ENCODE measurements at regions not wholly inside any gene's neighbourhood (a gene's known extent, or its start where the extent isn't known, plus 50 kb on each side); places are given as distances from the start of the nearest gene placed in this dataset.
"Not testable (repeated sequence)": the region's sequence is repeated elsewhere in the genome, so short reads cannot be mapped to it uniquely, and the experiment has no call there.

DNA sequence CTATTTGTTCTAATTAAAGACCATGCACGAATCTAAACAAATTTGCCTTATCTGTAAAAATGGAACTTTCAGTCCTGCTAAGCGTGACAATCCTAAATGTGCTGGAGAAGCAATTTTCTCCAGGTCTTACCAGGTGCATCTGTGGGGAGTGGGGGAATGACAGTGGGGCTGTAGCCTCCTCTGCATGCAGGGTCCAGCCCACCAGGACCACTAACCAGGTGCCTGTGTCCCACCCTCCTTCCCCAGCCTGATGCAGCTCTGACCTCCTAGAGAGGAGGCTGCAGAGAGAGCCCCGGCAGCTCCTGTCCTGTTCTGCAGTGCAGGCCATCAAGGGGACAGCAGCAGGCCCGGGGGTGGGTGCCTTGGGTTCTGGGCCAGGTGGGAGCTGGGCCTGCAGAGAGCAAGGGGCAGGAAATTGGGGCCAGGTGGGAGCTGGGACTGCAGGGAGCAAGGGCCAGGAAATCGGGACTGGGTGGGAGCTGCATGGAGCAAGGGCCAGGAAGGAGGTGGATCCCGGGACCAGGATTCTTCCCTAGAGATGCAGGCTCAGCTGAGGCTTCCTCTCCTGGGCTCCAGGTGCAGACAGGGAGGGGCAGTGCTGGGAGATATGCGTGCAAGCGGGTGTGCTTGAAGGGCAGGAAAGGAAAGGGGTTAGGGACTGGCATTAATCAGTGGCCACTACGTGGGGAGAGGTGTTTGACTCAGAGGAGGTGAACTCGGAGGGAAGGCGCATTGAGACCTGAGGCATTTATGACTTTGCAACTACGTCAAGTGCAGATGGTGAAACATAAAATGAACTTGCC, 185.3 kb downstream of the ANKRD30B start:
- in situ Hi-C loops (cut with MboI; ENCODE audit: low pct_unique_long_range_greater_than_20kb, low sequenced_read_pairs), result no loop called here
- DNase-seq, result no peak

DNA sequence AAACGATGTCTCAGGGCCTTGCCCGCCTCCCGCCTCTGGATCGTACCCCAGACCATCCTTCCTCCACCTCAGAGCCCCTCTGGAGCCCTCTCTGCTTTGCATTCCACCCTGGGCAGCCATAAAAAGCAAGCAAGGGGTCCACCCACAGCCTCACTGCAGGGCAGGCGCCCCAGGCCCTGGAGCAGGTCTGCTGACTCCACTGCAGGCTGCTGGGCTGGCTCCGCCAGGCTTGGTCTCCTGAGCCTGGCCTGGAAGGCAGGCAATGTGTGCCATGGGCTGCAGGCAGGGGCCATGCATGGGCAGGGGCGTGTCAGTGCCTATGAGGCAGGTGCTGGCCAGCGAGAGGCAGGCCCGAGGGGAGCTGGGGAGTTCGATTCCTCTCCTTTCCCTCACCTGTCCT, 186.0 kb downstream of the ANKRD30B start:
- DNase-seq, result no peak
- in situ Hi-C loops (cut with MboI; ENCODE audit: low pct_unique_long_range_greater_than_20kb, low sequenced_read_pairs), result no loop called here

DNA sequence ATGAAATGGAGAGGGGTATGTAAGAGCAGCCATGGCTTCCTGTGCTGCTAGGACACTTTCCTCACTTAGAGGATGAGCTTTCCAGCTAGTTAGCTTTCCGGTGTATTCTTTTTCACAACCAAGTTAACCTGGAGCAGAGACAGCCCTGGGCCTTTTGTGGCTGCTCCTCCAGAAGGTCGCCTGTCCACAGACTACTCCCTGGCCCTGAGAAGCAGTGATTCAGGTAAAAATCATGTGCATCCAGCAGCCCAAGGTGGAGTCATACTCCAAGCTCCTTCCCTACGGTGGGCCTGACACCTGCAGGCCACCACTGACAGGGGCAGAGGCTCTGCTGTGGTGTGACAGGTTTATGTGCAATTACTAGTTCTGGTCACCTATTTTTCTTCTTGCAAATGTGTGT, 187.2 kb downstream of the ANKRD30B start:
- in situ Hi-C loops (cut with MboI; ENCODE audit: low pct_unique_long_range_greater_than_20kb, low sequenced_read_pairs), result no loop called here
- DNase-seq, result no peak

DNA sequence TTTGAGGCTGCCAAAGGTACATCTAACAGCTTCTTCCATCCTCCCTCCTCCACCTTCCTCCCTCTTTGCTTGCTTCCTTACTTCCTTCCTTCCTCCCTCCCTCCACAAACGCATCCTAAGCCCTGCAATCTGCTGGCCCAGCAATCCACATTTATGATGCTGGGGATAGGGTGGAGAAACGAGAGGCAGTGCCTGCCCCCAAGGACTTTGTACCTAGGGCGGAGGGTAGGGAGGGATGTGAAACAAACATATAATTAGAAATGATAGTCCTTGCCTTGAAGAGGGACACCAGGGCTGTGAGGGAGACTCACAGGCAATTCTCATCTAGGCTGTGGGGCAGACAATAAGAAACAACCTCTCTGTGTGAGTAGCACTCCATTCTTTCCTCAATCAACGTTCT, 188.3 kb downstream of the ANKRD30B start:
- in situ Hi-C loops (cut with MboI; ENCODE audit: low pct_unique_long_range_greater_than_20kb, low sequenced_read_pairs), result no loop called here
- DNase-seq, result no peak

DNA sequence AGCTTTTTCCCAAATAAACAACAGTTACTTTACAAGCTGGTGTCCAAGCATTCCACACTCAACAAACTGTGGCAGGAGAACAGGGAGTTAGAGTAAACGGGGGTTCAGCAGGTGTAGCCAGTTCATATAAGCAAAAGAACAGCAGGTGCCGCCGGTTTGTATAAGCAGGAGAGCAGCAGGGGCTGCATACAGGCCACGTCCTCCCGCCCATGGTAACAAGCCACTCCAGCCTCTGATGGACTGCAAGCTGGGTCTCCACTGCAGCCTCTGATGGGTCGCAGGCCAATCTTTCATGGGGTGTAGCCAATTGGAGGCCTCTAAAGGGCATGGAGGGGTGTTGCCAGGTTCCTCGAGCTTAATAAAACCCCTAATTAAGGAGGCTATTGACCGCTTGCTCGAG, 189.3 kb downstream of the ANKRD30B start:
- in situ Hi-C loops (cut with MboI; ENCODE audit: low pct_unique_long_range_greater_than_20kb, low sequenced_read_pairs), result no loop called here
- DNase-seq, result no peak

- DNase-seq, result no peak
- in situ Hi-C loops (cut with MboI; ENCODE audit: low pct_unique_long_range_greater_than_20kb, low sequenced_read_pairs), result no loop called here
Measured at GRCh38 chr18:14939141-14939540, 191.2 kb downstream of the ANKRD30B start.

DNA sequence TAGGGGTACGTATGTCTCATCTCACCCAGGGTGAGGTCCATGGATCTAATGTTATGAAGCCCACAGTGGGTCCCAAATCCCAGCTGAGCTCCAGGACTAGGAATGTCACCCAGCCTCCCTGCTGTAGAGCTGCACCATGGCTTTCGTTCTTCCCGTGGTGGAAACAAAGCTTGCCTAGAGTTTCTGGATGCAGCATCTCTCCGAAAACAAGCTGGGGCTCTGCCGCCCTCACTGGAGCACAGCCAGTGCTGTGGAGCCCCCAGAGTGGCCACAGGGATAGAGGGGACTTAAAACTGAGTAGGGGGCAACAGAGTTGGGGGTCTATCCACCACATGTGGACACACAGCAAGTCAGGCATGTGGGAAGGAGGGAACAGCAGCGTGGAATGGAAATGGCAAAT, 192.1 kb downstream of the ANKRD30B start:
- in situ Hi-C loops (cut with MboI; ENCODE audit: low pct_unique_long_range_greater_than_20kb, low sequenced_read_pairs); DNase-seq: not testable (repeated sequence)

DNA sequence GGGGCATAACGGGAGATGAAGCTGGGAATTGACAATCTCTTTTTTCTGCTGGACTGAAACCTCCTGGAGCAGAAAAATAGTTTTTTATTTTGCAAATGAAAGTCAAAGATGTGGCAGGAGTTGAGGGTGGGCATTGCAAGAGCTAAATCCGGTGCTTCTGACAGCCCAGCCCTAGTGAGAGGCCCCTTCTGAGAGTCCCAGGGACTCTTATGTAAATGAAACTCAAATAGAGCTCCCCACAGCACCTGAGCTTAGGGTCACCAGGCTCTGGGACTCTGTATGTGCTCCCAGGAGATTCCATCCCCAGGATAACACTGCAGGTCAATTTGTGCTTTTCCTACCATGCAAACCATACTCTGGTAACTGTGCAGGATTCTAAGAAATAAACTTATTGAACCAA, 192.8 kb downstream of the ANKRD30B start:
- in situ Hi-C loops (cut with MboI; ENCODE audit: low pct_unique_long_range_greater_than_20kb, low sequenced_read_pairs), result no loop called here
- DNase-seq, result no peak

GRCh38 chr18:14941256-14941655, 193.3 kb downstream of the ANKRD30B start:
- no peak for DNase-seq
- in situ Hi-C loops (cut with MboI; ENCODE audit: low pct_unique_long_range_greater_than_20kb, low sequenced_read_pairs), result no loop called here

DNA sequence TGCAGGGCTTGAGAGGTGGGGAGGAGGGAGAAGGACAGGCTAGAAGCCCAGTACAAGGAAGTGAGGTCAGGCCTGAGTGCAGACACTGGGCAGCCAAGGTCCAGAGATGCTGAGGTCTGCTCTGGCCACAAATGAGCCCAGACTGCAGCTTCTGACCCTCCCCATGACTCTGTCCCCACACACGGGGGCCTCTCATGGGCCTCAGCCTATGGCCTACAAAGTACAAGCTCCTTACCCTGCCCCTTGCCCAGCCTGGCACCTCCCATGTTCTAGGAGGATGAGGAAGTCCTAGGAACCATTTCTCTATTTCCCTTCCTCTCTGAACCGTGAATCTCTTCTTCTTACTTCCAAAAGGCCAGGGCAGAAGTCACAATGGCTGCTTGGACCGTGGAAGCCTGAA, 193.8 kb downstream of the ANKRD30B start:
- in situ Hi-C loops (cut with MboI; ENCODE audit: low pct_unique_long_range_greater_than_20kb, low sequenced_read_pairs), result no loop called here
- no peak for DNase-seq

GRCh38 chr18:14942275-14942674, 194.3 kb downstream of the ANKRD30B start:
- in situ Hi-C loops (cut with MboI; ENCODE audit: low pct_unique_long_range_greater_than_20kb, low sequenced_read_pairs), result no loop called here

DNA sequence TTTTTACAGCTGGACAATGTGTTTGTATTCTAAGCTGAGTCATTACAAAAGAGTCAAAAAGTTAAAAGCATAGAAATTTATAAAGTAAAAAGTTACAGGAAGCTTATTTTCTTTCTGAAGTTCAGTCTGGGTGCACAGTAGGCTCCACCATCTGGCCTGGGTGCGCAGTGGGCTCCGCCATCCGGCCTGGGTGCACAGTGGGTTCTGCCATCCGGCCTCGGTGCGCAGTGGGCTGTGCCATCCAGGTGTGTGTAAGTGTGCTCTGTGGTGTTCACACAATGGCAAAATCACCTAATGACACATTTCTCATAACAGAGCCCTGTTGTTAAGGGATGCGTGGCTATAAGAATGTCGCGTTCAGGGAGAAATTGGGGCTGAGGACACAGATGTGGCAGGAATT, 195.5 kb downstream of the ANKRD30B start:
- in situ Hi-C loops (cut with MboI; ENCODE audit: low pct_unique_long_range_greater_than_20kb, low sequenced_read_pairs), result no loop called here
- no peak for DNase-seq

More at GRCh38 chr18:14942275-14942674, 194.3 kb downstream of the ANKRD30B start:
- no peak for DNase-seq

DNA sequence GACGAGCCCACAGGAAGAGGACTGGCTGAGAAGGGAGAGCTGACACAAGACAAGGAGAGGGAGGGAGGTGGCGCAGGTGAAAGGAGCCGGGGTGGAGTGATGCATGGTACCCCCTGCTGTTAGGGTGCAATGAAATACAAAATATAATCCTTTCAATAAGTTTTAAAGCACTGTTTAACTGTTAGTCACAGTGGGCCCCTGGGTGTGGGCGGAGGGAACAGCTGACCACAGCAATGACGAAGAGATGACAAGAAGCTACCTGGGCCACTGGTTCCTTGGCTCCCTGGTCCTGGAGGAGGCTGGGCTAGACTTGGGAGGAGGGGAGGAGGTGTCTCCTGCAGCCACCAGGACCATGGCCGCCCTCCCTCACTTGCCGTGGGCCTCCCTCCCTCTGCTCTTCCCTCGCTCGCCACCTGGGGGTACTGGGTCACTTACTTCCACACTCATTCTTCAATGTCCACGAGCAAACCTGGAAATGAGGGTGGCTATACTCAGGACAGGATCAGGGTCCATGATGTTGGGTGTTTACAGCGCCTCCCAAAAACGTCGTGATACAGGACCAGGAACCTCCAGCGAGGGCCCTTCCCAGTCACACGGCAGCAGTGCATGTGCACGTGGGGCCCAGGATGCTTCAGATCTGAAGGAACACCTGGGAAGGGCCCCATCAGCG, 196.1 kb downstream of the ANKRD30B start:
- no peak for DNase-seq
- in situ Hi-C loops (cut with MboI; ENCODE audit: low pct_unique_long_range_greater_than_20kb, low sequenced_read_pairs), result no loop called here

DNA sequence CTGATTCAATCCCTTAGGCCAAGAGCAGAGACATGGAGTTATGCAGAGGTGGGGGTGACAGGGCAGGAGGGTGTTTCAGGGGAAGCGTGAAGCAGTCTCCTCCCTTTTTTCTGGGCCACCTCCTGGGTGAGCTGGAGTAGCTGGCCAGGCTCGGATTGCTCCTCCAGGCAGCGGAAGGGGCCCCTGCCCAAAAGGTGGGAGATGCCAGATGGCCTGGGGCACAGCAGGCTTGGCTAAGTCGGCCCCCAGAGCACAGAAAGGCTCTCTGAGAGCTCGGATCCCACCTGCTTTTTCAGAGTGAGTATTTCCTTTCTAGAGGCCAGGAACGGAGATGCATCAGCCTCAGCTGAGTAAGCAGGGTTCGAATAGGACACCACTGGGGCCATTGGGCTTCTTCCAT, 196.9 kb downstream of the ANKRD30B start:
- DNase-seq, result no peak
- in situ Hi-C loops (cut with MboI; ENCODE audit: low pct_unique_long_range_greater_than_20kb, low sequenced_read_pairs), result no loop called here

DNA sequence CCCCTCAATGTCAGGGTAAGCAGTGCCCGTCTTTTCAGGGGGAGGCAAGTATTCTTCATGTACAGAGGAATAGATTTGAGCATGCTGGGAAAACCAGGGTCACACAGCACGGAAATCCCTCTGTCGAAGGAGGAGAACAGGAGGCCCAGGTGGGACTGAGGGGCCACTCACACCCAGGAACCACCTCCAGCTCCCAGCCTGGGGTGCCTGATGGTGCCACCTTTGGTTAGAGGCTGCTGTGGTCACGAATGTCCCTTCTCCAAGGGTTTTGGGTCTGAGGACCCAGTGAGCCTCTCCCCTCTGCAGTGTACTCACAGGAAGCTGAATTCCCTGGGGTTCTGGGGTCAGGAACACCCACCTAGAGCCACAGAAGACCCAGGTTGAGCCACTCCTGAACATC, 197.3 kb downstream of the ANKRD30B start:
- in situ Hi-C loops (cut with MboI; ENCODE audit: low pct_unique_long_range_greater_than_20kb, low sequenced_read_pairs), result no loop called here

GRCh38 chr18:14945984-14946383, 198.0 kb downstream of the ANKRD30B start:
- in situ Hi-C loops (cut with MboI; ENCODE audit: low pct_unique_long_range_greater_than_20kb, low sequenced_read_pairs), result no loop called here
- DNase-seq, result no peak

More for the DNA sequence above, 197.3 kb downstream of the ANKRD30B start:
- DNase-seq, result no peak

DNA sequence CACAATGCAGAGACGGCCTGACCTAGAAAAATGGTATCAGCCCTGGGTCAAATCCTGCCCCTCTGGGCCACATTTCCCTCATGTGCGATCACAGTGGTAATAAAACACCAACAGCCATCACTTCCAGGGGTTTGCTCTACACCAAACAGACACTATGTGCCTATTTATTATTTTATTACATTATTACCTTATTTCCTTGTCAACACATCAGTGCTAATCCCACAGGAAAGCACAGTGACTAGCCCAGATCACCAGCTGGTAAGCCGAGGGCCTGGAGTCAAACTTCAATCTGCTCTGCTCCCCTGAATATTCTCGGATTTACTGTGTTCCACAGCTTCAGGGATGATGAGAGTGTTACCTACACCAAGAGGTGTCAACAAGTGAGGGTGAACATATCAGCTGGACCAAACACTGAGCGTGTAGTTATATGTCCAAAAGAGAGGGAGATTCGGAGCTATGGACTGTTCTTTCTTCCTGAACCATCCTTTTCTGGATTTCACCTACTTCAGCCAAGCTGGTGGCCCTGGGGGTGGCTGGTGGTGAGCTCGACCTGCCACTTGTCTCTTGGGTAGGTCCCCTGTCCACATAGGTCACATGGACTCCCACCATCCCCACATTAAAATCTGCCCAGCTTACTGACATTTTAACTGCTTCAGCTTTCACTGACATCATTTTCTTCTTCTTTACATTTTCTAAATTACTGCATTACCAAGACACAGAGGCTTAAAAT, 198.9 kb downstream of the ANKRD30B start:
- DNase-seq; in situ Hi-C loops (cut with MboI; ENCODE audit: low pct_unique_long_range_greater_than_20kb, low sequenced_read_pairs): not testable (repeated sequence)

GRCh38 chr18:14947482-14948162, 199.7 kb downstream of the ANKRD30B start:
- DNase-seq, result no peak
- in situ Hi-C loops (cut with MboI; ENCODE audit: low pct_unique_long_range_greater_than_20kb, low sequenced_read_pairs), result no loop called here

DNA sequence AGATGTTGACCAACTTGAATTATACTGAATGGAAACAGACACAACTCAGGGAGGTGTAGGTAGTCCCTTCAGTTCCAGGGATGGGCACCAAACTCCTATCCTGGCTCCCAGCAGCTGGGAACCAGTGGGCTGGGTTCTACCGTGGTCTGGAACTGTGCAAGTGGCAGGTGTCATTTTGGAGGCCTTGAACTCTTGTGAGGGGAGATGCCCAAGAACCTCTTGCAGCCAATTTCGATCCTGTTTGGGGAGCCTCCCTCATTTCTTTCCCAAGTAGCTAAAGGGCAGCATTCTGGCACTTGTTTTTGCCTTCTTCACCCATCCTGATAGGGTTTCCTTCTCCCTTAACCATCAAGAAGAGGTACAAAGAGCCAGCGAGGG, 200.2 kb downstream of the ANKRD30B start:
- in situ Hi-C loops (cut with MboI; ENCODE audit: low pct_unique_long_range_greater_than_20kb, low sequenced_read_pairs), result no loop called here
- no peak for DNase-seq
